CD14-positive monocyte (primary cell): ENCODE measurements at regions not wholly inside any gene's neighbourhood (a gene's known extent, or its start where the extent isn't known, plus 50 kb on each side); places are given as distances from the start of the nearest gene placed in this dataset.

Source experiments
- DNase-seq, 3 donors: peaks; one replicate each; pipeline ENCODE4 v3.0.0-alpha.2; 2011 to 2022
- H2AFZ ChIP-seq: 2 replicates; pipeline ENCODE4 v1.6.0; 2012; ENCODE audit warnings: mild to moderate bottlenecking, low read depth, low read length, inconsistent platforms; ENCODE audit not compliant: insufficient read depth, poor library complexity, severe bottlenecking
- H3K27ac ChIP-seq, 2 donors: 1 replicate in 1 of 2; 2 replicates in 1 of 2; pipeline ENCODE4 v1.5.1; 2012 to 2013; ENCODE audit warnings: low read length in 2 of 2, control low read depth in 1 of 2, inconsistent platforms in 1 of 2, low read depth in 1 of 2, mild to moderate bottlenecking in 1 of 2
- H3K27me3 ChIP-seq, 2 donors: one replicate each; pipeline versions ENCODE4 v1.6.0 to v1.6.1; 2011 to 2013; ENCODE audit warnings: low read length in 2 of 2; ENCODE audit not compliant: control insufficient read depth in 2 of 2, insufficient read depth in 2 of 2
- H3K36me3 ChIP-seq, 2 donors: replicated peaks in 1 of 2; 1 replicate in 1 of 2; 2 replicates in 1 of 2; pipeline versions ENCODE4 v1.5.1 to v1.6.1; 2012 to 2013; ENCODE audit warnings: low read length in 2 of 2, control low read depth in 1 of 2, inconsistent platforms in 1 of 2, mild to moderate bottlenecking in 1 of 2; ENCODE audit not compliant: insufficient read depth in 2 of 2, control insufficient read depth in 1 of 2
- H3K4me1 ChIP-seq, 2 donors: 1 replicate in 1 of 2; 2 replicates in 1 of 2; pipeline versions ENCODE4 v1.5.1 to v1.6.1; 2012 to 2013; ENCODE audit warnings: low read length in 2 of 2, control low read depth in 1 of 2, inconsistent platforms in 1 of 2, mild to moderate bottlenecking in 1 of 2, moderate library complexity in 1 of 2; ENCODE audit not compliant: insufficient read depth in 2 of 2, control insufficient read depth in 1 of 2
- H3K4me2 ChIP-seq: replicated peaks from 2 replicates; pipeline ENCODE3; 2012; ENCODE audit warnings: low read length, moderate library complexity, mild to moderate bottlenecking; ENCODE audit not compliant: poor library complexity, severe bottlenecking; ENCODE audit errors: extremely low read depth
- H3K4me3 ChIP-seq, 3 experiments: fragments of 200-600 bp in 1 of 3; sonication (generic) in 1 of 3; replicated peaks in 1 of 3; 1 replicate in 2 of 3; 2 replicates in 1 of 3; pipeline ENCODE4 v1.5.1; 2011 to 2013; ENCODE audit warnings: low read length in 3 of 3, mild to moderate bottlenecking in 3 of 3, control low read depth in 2 of 3, low read depth in 2 of 3, inconsistent platforms in 1 of 3, moderate library complexity in 1 of 3
- H3K79me2 ChIP-seq: 2 replicates; pipeline ENCODE4 v1.6.0; 2012; ENCODE audit warnings: mild to moderate bottlenecking, control low read depth, inconsistent platforms, low read length, moderate library complexity; ENCODE audit not compliant: insufficient read depth
- H3K9ac ChIP-seq: 2 replicates; pipeline ENCODE4 v1.6.0; 2017; ENCODE audit warnings: low read length, mild to moderate bottlenecking; ENCODE audit not compliant: insufficient read depth, poor library complexity, severe bottlenecking
- H3K9me3 ChIP-seq, 2 donors: replicated peaks in 1 of 2; 1 replicate in 1 of 2; 2 replicates in 1 of 2; pipeline versions ENCODE4 v1.5.1 to v1.6.1; 2012 to 2013; ENCODE audit warnings: low read length in 2 of 2, control low read depth in 1 of 2; ENCODE audit not compliant: control insufficient read depth in 1 of 2, insufficient read depth in 1 of 2
- H4K20me1 ChIP-seq: 2 replicates; pipeline ENCODE4 v1.6.0; 2012; ENCODE audit warnings: mild to moderate bottlenecking, low read length, control low read depth, moderate library complexity; ENCODE audit not compliant: insufficient read depth
- H3K27ac Mint-ChIP-seq, 7 donors: one replicate each; pipeline ENCODE4 v1.8.0; 2020; ENCODE audit warnings: mild to moderate bottlenecking in 7 of 7, mixed read lengths in 7 of 7, moderate library complexity in 6 of 7, inconsistent platforms in 2 of 7
- H3K27me3 Mint-ChIP-seq, 3 donors: one replicate each; pipeline ENCODE4 v1.8.0; 2021 to 2022; ENCODE audit warnings: low read depth in 3 of 3, mild to moderate bottlenecking in 3 of 3, mixed read lengths in 3 of 3, moderate library complexity in 3 of 3, inconsistent platforms in 1 of 3
- H3K36me3 Mint-ChIP-seq, 2 donors: one replicate each; pipeline ENCODE4 v1.8.0; 2020; ENCODE audit warnings: mixed read lengths in 2 of 2, inconsistent platforms in 1 of 2, mild to moderate bottlenecking in 1 of 2
- H3K4me1 Mint-ChIP-seq: one replicate; pipeline ENCODE4 v1.8.0; 2020; ENCODE audit warnings: mild to moderate bottlenecking, mixed read lengths
- H3K4me3 Mint-ChIP-seq, 2 donors: one replicate each; pipeline ENCODE4 v1.8.0; 2020; ENCODE audit warnings: mild to moderate bottlenecking in 2 of 2, mixed read lengths in 2 of 2, moderate library complexity in 1 of 2
- H3K9me3 Mint-ChIP-seq, 7 donors: one replicate each; pipeline ENCODE4 v1.8.0; 2020 to 2022; ENCODE audit warnings: mixed read lengths in 7 of 7, mild to moderate bottlenecking in 6 of 7, moderate library complexity in 6 of 7, inconsistent platforms in 2 of 7
- CTCF ChIP-seq: fragments of 200-600 bp; IDR thresholded peaks from one replicate; pipeline ENCODE4 v1.8.0; 2022; ENCODE audit warnings: antibody characterized with exemption, mild to moderate bottlenecking
- WGBS: methylation state at CpG from one replicate; pipeline ENCODE4 v1.1.5; 2013; ENCODE audit warnings: missing lambda C conversion rate; ENCODE audit not compliant: insufficient coverage; 5-methylcytosine and 5-hydroxymethylcytosine counted together
- intact Hi-C, 2 donors: fragments of 100-400 bp; cut with micrococcal nuclease; formaldehyde crosslinking; loops; one replicate each; pipeline versions ENCODE4 v1.15.0 to v1.15.1; 2023

DNA sequence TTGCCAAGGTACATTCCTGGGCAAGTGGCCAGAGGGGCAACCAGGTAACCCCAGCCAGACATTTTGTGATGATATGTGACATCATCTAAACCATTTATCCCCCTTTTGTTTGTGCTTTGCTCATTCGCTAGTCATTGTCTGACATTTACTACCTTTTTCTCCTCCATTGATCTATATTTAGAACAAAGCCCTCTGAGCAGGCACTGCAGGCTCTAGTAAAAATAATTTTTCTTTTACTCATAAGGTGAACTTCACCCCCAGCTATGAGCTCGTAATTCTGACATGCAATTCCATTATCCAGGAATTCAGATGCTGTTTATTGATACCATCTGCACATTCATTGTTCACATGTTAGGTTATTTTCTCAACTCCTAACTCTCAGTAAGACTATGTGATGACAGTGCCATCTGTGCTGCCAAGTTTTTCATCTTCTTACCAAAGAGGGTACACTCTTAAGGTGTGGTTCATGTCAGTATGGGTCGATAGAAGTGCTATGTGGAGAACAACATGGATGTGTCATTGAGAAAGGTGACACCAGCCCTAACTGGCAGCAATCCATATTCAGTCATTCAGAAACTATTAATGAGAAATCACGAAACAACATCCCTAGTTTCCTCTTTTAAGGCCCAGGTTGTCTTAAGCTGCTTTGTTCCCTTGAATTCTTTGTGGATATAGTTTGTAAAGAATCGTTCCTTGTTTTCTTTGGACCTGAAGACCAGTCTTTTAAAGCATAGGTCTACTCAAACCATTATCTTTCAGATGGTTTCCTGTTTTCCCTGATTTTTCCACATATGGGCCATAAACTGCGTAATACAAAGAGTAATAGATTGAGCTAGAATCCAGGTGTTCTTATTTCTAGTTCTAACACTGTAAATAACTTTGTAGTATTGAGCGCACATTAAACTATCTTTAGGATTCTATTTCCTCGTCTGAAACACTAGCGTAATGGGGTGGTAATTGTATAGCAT is 978.1 kb upstream of the CDH2 start:
- Histone ChIP-seq H3K79me2 (no peaks in the 10 kb centered on the region), H3K4me1 (peaks cover 0 to 6% of the 10 kb centered on the region in 2 donors), H3K9me3 (no peaks in the 10 kb centered on the region), H2AFZ (no peak overlapping the region), H3K4me3 (no peak overlapping the region), H3K27me3 (no peaks in the 10 kb centered on the region), H4K20me1 (no peaks in the 10 kb centered on the region), H3K4me2 (no peak overlapping the region), H3K36me3 (no peaks in the 10 kb centered on the region), H3K9ac (no peak overlapping the region), H3K27ac (no peak overlapping the region)
- no peak for TF ChIP-seq CTCF
- Mint-ChIP-seq H3K27me3 (peaks cover 0 to 3% (median 0%) of the 10 kb centered on the region in 3 donors), H3K4me1 (peaks cover 5% of the 10 kb centered on the region), H3K4me3 (no peak overlapping the region), H3K9me3 (peaks cover 0 to 4% (median 0%) of the 10 kb centered on the region in 7 donors), H3K27ac (no peak overlapping the region), H3K36me3 (no peaks in the 10 kb centered on the region)
- DNase-seq = no peak
- intact Hi-C loops = no loop called here
- WGBS = no CpG with 5 or more reads among the region's 9 CpGs

DNA sequence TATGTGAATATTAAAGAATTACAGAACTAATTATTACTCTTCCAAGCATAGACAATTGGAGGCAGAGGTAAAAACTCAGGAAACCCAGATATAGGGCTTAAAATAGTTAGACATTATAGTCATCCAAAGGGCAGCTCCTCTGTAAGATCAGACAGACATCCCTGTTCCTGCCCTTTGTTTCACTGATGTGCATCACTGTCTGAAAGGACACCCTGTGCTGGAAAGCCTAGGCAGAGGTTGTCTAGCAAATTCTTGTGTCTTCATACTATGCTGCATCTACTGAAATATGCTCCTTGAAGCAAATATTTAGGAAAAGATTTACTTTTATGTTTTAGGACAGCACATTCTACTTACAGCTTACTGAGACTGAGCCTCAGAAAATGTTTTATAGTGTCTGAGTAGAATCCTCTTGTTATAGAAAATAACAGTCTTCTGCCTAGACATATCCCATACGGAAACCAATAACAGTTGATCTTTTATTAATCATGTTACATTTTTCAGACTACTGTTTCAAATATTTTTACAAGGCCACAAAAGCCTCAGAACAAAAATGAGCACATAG is 977.3 kb upstream of the CDH2 start:
- peaks cover 0 to 4% (median 0%) of the 10 kb centered on the region in 7 donors for H3K9me3 Mint-ChIP-seq
- H3K36me3 ChIP-seq = no peaks in the 10 kb centered on the region
- no CpG with 5 or more reads among the region's 1 CpG for WGBS
- no peak overlapping the region for H3K4me3 Mint-ChIP-seq
- no peak for TF ChIP-seq CTCF
- H3K4me2 ChIP-seq = no peak overlapping the region
- no peak for DNase-seq
- no peaks in the 10 kb centered on the region for H3K36me3 Mint-ChIP-seq
- H3K27ac ChIP-seq = no peak overlapping the region
- intact Hi-C loops = no loop called here
- H3K4me1 ChIP-seq = peaks cover 0 to 6% of the 10 kb centered on the region in 2 donors
- no peak overlapping the region for H3K27ac Mint-ChIP-seq
- no peak overlapping the region for H3K9ac ChIP-seq
- H4K20me1 ChIP-seq = no peaks in the 10 kb centered on the region
- peaks cover 5% of the 10 kb centered on the region for H3K4me1 Mint-ChIP-seq
- no peaks in the 10 kb centered on the region for H3K27me3 ChIP-seq
- H3K4me3 ChIP-seq = no peak overlapping the region
- peaks cover 0 to 3% (median 0%) of the 10 kb centered on the region in 3 donors for H3K27me3 Mint-ChIP-seq
- no peak overlapping the region for H2AFZ ChIP-seq
- no peaks in the 10 kb centered on the region for H3K79me2 ChIP-seq
- no peaks in the 10 kb centered on the region for H3K9me3 ChIP-seq
